ENCODE measurements at regions not wholly inside any gene's neighbourhood (a gene's known extent, or its start where the extent isn't known, plus 50 kb on each side); places are given as distances from the start of the nearest gene placed in this dataset.

DNA sequence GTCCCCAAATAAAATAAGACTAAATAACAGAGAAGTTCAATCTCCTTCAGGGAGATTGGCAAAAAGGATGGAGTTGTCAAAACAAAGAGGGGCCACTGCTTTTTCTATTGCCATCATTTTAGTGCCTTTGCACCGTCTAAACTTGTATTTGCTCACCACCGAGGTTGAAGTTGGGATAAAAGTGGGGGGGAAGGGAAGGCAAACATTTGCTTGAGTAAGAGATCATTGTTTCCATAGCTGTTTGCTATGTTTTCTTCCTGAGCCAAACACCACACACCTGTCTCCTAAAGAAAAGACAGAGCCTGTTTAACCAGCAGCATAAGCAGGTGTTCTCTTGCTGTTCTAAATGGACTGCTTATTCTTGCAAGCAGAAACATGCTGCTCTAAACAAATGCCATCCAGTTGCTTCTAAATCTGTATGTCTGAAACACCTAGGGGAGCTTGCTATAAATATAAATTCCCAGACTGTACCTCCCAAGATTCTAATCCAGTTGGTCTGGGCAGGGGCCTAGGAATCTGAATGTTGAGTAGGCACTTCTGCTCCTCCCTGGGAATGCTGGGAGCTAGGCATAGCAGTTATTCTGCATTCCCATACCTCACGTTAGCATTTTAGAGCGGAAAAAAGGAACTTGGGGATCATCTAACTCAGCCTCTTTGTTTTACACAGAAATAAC, 179.4 kb upstream of the ARL4C start:
- TF ChIP-seq, protein P1, sequence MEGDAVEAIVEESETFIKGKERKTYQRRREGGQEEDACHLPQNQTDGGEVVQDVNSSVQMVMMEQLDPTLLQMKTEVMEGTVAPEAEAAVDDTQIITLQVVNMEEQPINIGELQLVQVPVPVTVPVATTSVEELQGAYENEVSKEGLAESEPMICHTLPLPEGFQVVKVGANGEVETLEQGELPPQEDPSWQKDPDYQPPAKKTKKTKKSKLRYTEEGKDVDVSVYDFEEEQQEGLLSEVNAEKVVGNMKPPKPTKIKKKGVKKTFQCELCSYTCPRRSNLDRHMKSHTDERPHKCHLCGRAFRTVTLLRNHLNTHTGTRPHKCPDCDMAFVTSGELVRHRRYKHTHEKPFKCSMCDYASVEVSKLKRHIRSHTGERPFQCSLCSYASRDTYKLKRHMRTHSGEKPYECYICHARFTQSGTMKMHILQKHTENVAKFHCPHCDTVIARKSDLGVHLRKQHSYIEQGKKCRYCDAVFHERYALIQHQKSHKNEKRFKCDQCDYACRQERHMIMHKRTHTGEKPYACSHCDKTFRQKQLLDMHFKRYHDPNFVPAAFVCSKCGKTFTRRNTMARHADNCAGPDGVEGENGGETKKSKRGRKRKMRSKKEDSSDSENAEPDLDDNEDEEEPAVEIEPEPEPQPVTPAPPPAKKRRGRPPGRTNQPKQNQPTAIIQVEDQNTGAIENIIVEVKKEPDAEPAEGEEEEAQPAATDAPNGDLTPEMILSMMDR (conservative IDR thresholded peaks at IDR 0.05; ENCODE audit: low read depth, low read length) = no peak
- TF ChIP-seq EZH2 (IDR thresholded peaks at IDR 0.05; ENCODE audit: borderline replicate concordance, low read depth, low read length, poor library complexity, severe bottlenecking) = no peak

Measured in A673 (cell line).